ENCODE measurements at regions not wholly inside any gene's neighbourhood (a gene's known extent, or its start where the extent isn't known, plus 50 kb on each side); places are given as distances from the start of the nearest gene placed in this dataset.

DNA sequence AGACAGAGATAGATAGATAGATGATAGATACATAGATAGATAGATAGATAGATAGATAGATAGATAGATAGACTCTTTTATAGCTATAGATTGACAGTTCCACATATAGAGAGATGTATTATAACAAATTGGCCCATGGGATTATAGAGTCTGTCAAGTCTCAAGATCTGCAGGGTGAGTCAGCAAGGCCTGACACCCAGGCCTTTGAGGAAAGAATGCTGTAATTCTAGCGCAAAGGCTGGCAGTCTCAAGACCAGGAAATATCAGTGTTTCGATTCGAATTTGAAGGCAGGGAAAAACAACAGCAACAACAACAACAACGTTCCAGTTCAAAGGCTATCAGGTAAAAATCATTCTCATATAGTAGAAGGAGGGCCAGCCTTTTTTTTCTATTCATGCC is 339.2 kb upstream of the CDH9 start:
- TF ChIP-seq POLR2AphosphoS5 (IDR thresholded peaks at IDR 0.05), result no peak
- TF ChIP-seq, protein P1, sequence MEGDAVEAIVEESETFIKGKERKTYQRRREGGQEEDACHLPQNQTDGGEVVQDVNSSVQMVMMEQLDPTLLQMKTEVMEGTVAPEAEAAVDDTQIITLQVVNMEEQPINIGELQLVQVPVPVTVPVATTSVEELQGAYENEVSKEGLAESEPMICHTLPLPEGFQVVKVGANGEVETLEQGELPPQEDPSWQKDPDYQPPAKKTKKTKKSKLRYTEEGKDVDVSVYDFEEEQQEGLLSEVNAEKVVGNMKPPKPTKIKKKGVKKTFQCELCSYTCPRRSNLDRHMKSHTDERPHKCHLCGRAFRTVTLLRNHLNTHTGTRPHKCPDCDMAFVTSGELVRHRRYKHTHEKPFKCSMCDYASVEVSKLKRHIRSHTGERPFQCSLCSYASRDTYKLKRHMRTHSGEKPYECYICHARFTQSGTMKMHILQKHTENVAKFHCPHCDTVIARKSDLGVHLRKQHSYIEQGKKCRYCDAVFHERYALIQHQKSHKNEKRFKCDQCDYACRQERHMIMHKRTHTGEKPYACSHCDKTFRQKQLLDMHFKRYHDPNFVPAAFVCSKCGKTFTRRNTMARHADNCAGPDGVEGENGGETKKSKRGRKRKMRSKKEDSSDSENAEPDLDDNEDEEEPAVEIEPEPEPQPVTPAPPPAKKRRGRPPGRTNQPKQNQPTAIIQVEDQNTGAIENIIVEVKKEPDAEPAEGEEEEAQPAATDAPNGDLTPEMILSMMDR (IDR thresholded peaks at IDR 0.05), result no peak

Data from prostate gland (tissue), 2 donors.